ENCODE measurements at regions not wholly inside any gene's neighbourhood (a gene's known extent, or its start where the extent isn't known, plus 50 kb on each side); places are given as distances from the start of the nearest gene placed in this dataset.

DNA sequence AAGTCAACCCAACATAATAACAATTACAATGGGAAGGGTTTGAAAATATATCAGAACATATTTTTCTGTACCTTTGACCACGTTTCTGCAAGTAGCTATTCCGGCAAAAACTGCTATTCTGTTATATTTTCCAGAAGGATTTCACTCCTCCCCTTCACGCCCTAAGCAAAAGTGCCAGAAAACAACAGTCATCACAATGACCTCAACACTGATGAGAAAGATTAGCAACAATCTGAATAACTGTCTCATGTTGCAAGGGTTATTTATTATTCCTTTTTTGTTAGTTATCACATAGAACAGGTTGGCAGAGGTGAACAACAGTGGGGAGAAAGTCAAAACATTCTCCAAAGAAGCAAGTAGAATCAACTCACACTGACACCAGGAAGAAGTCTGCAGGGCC, 269.4 kb upstream of the ARRDC4 start:
- TF ChIP-seq, protein P1, sequence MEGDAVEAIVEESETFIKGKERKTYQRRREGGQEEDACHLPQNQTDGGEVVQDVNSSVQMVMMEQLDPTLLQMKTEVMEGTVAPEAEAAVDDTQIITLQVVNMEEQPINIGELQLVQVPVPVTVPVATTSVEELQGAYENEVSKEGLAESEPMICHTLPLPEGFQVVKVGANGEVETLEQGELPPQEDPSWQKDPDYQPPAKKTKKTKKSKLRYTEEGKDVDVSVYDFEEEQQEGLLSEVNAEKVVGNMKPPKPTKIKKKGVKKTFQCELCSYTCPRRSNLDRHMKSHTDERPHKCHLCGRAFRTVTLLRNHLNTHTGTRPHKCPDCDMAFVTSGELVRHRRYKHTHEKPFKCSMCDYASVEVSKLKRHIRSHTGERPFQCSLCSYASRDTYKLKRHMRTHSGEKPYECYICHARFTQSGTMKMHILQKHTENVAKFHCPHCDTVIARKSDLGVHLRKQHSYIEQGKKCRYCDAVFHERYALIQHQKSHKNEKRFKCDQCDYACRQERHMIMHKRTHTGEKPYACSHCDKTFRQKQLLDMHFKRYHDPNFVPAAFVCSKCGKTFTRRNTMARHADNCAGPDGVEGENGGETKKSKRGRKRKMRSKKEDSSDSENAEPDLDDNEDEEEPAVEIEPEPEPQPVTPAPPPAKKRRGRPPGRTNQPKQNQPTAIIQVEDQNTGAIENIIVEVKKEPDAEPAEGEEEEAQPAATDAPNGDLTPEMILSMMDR (IDR thresholded peaks at IDR 0.05): no peak
- no peak for TF ChIP-seq POLR2A (IDR thresholded peaks at IDR 0.05)
